ENCODE measurements at regions not wholly inside any gene's neighbourhood (a gene's known extent, or its start where the extent isn't known, plus 50 kb on each side); places are given as distances from the start of the nearest gene placed in this dataset.

DNA sequence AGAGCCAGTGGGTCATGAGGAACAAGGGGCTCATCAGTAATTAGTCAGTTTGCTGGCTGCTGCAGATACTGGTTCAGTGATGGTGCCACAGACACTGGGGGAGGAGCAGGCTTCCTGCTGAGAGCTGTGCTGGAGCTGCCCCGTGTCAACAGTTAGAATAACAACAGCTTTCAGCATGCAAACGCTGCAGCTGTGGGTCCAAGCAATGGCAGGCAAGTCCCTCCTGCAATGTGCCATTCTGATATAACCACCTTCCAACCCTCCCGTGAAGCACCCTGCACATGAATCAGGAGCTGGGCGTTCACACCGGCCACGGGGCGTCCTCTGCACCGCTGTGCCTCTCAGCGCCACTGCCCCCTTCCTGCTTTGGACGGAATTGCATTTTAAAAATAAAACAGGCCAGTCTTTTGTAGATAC lies 258.4 kb upstream of the SFSWAP start:
- DNase-seq (ENCODE audit: insufficient read length): no peak
- FAIRE-seq: peak; percentile 58
- TF ChIP-seq POLR2AphosphoS5 (IDR thresholded peaks at IDR 0.05; ENCODE audit: low read depth, low read length): no peak
- TF ChIP-seq POLR2A (IDR thresholded peaks at IDR 0.05; ENCODE audit: low read depth, low read length): no peak
- TF ChIP-seq TAF1 (IDR thresholded peaks at IDR 0.05; ENCODE audit: borderline replicate concordance, low read depth, low read length): no peak

DNA sequence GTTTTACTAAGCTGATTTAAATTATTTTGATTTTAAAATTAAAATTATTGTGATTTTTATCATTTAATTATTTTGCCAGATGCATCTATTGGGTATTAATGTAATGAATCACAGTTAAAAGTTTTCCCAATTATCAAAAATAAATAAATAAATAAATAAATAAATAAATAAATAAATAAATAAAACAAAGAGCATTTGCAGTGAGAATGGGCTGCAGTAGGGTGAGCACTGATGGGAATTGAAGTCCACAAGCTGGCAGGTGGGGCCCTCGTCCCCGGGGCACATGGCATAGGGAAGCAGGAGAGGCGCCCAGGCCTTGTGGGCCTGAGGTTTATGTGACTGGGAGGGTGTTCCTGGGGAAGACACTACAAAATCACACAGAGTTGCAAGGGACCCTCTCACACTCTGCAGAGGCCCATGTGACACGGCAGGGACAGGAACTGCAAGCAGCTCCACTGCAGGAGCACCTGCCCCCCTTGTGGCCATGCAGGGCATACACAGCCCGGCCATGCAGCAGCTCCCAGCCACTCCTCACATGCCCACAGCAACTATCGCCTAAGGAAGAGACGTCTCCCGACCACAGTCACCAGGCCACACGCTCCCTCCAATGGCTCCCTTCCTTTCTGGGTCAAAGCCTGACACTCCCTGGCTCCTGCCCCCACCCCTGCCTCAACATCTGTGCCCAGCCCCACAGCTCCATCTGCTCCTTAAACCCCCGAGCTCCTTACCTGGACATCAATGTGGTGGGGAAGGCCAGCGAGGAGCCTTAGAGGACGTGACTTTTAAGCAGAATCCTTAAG lies 256.3 kb upstream of the SFSWAP start:
- DNase-seq (ENCODE audit: insufficient read length) (peak; percentile 57), FAIRE-seq (peak; percentile 92)
- TF ChIP-seq TAF1 (IDR thresholded peaks at IDR 0.05; ENCODE audit: borderline replicate concordance, low read depth, low read length): no peak

DNA sequence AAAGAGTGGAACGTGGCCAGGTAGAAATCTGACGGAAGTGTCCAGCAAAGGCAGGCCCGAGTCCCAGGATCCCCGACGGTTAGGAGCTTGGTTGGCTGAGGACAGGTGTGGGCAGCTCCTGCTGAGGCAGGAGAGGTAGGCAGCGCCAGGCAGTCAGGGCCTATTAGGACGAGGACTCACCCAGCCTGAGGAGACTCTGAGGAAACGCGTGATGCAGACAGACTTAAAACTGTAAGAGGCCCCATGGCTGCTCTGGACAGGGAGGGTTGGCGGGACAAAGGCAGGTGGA lies 255.7 kb upstream of the SFSWAP start:
- no peak for FAIRE-seq
- DNase-seq (ENCODE audit: insufficient read length): no peak
- TF ChIP-seq TAF1 (IDR thresholded peaks at IDR 0.05; ENCODE audit: borderline replicate concordance, low read depth, low read length): no peak
- TF ChIP-seq POLR2A (IDR thresholded peaks at IDR 0.05; ENCODE audit: low read depth, low read length): no peak
- no peak for TF ChIP-seq POLR2AphosphoS5 (IDR thresholded peaks at IDR 0.05; ENCODE audit: low read depth, low read length)

DNA sequence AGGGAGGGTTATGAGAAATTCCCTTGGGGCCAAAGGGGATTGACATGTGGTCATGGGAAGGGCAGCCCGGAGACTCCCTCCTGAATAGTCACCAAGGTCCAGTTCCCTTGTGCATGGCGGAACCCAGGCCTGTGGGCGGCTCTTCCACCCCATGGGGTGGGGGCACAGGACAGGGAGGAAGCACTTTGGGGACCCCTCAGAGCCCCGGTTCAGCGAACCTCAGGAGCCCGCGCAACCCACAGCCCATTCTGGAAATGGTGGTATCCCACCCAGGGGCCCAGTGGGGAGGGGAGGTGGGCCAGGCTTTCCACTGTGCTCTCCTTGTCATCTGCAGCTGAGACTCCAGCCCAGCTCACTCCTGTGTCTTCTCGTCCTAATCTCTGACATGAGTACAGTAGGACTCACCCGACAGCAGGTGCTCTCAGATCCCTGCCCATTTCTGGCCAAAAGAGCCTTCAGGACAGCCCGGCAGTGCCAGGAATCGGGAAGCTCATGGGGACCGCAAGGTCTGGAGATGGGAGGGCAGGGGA lies 255.2 kb upstream of the SFSWAP start:
- FAIRE-seq: no peak
- TF ChIP-seq POLR2A (IDR thresholded peaks at IDR 0.05; ENCODE audit: low read depth, low read length) (no peak), TAF1 (IDR thresholded peaks at IDR 0.05; ENCODE audit: borderline replicate concordance, low read depth, low read length) (no peak), POLR2AphosphoS5 (IDR thresholded peaks at IDR 0.05; ENCODE audit: low read depth, low read length) (no peak)
- no peak for DNase-seq (ENCODE audit: insufficient read length)

DNA sequence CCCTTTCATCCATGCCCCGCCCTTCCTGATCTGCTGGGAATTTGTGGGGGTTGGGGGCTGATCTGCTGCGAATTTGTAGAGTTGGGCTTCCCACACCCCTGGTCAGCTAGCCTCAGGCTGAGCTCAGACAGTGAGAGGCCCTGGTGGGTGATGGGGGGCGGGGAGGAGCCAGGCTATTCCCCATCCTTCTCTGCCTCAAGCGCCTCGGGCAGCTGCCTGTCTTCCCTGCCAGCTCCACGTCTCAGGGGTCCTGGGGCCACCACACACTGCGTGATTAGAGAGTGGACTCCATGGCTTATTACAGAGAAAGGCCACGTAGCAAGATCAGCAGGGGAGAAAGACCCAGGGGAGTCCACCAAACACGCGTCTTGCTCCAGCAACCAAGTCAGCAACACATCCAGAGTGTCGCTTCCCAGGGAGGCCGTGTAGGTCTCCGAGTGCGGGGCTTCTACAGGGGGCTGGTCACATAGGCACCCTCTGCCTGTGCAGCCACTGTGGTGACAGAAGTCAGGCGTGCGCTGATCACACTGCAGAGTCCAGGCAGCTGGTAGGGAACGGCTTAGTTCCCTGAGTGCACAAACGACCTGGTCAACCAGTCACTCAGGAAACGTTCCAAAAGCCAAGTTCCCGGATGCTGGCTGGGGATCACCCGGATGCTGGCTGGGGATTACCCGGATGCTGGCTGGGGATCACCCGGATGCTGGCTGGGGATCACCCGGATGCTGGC lies 254.4 kb upstream of the SFSWAP start:
- DNase-seq (ENCODE audit: insufficient read length): no peak
- FAIRE-seq: no peak

DNA sequence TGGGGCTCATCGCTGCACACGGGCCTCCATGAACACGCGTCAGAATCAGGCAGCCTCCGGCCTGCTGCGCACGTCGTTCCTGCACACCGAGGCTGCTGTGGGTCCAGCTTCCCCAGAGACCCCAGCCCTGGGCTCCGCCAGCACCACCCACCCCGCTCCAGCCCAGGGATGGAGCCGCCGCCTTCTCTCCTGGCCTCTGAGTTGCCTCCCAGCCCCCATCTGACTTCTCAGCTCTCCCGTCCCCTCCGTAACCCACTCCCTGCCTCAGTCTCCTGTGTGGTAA lies 253.9 kb upstream of the SFSWAP start:
- TF ChIP-seq TAF1 (IDR thresholded peaks at IDR 0.05; ENCODE audit: borderline replicate concordance, low read depth, low read length) (no peak), POLR2AphosphoS5 (IDR thresholded peaks at IDR 0.05; ENCODE audit: low read depth, low read length) (no peak)
- FAIRE-seq (no peak), DNase-seq (ENCODE audit: insufficient read length) (no peak)

More for the DNA sequence above, 254.4 kb upstream of the SFSWAP start:
- TF ChIP-seq POLR2AphosphoS5 (IDR thresholded peaks at IDR 0.05; ENCODE audit: low read depth, low read length): no peak
- TF ChIP-seq POLR2A (IDR thresholded peaks at IDR 0.05; ENCODE audit: low read depth, low read length): no peak
- no peak for TF ChIP-seq TAF1 (IDR thresholded peaks at IDR 0.05; ENCODE audit: borderline replicate concordance, low read depth, low read length)

DNA sequence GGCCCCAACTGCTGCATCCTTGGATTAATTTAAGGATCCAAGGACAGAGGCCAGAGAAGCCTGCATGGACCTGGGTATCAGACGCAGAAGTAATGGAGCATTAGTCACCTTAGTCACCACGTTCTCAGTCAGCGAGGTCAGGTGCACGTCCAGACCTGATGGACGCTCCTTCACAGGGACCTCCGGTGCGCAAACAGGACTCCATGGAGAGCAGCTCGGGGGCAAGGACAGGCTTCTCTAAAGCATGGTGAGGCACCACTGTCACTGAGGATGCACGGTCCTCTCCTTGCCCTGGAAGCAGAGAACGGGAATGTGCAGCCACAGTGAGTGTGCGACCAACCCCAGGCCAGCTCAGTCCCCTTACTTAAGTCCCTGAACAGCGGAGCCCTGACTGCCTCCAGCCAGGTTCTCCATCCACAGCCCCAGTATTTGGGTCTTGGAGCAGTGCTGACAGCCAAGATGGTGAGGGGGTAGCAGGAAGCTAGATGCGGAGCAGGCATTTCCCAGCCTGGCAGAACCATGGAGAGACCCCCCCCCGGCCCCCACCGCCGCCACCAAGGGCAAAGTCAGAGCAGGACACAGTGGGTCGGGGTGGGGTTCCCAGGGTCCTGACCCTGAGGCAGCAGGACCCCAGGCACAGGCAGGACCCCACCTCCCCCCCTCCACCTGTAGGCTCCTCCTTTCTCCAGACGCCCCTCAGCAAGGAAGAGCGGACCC lies 253.4 kb upstream of the SFSWAP start:
- DNase-seq (ENCODE audit: insufficient read length) (no peak), FAIRE-seq (no peak)

DNA sequence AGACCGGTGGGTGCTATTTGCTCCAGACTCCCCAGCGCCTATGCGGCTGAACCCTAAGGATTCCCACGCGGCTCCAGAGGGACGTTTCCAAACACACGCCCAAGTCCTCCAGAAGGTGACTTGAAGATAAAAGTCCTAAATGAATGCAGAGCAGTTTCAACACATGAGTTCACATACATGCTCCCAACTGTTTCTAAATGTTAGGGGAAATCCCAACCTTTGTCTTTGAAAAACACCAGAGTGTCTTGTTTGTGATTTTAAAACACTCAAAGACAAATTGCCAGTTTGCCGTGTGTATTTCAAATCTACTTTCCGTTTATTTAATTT lies 252.9 kb upstream of the SFSWAP start:
- FAIRE-seq (no peak), DNase-seq (ENCODE audit: insufficient read length) (no peak)
- TF ChIP-seq TAF1 (IDR thresholded peaks at IDR 0.05; ENCODE audit: borderline replicate concordance, low read depth, low read length) (no peak), POLR2A (IDR thresholded peaks at IDR 0.05; ENCODE audit: low read depth, low read length) (no peak), POLR2AphosphoS5 (IDR thresholded peaks at IDR 0.05; ENCODE audit: low read depth, low read length) (no peak)

More for the DNA sequence above, 253.4 kb upstream of the SFSWAP start:
- TF ChIP-seq POLR2A (IDR thresholded peaks at IDR 0.05; ENCODE audit: low read depth, low read length) (no peak), TAF1 (IDR thresholded peaks at IDR 0.05; ENCODE audit: borderline replicate concordance, low read depth, low read length) (no peak), POLR2AphosphoS5 (IDR thresholded peaks at IDR 0.05; ENCODE audit: low read depth, low read length) (no peak)

DNA sequence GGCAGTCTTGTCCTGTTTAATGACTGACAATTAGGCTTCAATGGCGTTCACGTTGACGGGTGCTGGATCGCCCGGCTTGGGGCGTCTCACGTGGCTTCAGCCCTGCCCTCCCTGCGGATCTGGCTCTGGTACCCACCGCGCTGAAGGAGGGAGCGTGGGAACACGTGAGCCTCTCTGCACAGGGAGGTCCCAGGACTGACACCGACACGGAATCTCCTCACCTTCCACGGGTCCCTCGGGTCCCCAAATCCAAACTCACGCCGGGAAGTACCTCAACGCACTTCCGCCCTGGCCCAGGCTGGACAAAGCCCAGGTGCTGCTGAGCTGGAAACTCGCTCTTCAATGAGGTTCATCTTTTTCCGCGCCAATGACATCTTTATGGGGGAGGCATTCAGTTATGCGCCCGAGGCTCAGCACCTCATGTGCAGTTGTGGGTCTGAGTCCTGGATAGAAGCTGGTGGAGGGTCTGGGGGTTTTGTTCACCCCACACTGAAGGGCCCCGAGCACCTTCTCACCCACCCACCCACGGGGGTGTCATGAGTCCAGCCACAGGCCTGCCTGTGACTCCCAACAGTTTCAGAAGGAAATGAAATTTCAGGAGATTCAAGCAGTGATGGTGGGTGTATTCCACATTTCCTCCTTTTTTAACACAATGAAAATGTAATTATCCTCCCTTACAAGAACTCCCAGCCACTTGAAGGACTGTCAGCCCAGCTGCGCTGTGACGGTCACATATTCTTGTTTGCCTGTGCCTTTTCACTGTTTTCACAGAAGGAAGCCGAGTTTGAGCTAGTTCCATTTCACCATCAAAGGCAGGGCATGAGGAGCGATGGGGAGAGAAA lies 251.7 kb upstream of the SFSWAP start:
- TF ChIP-seq POLR2AphosphoS5 (IDR thresholded peaks at IDR 0.05; ENCODE audit: low read depth, low read length) (no peak), TAF1 (IDR thresholded peaks at IDR 0.05; ENCODE audit: borderline replicate concordance, low read depth, low read length) (no peak), POLR2A (IDR thresholded peaks at IDR 0.05; ENCODE audit: low read depth, low read length) (no peak)
- FAIRE-seq: no peak
- no peak for DNase-seq (ENCODE audit: insufficient read length)

DNA sequence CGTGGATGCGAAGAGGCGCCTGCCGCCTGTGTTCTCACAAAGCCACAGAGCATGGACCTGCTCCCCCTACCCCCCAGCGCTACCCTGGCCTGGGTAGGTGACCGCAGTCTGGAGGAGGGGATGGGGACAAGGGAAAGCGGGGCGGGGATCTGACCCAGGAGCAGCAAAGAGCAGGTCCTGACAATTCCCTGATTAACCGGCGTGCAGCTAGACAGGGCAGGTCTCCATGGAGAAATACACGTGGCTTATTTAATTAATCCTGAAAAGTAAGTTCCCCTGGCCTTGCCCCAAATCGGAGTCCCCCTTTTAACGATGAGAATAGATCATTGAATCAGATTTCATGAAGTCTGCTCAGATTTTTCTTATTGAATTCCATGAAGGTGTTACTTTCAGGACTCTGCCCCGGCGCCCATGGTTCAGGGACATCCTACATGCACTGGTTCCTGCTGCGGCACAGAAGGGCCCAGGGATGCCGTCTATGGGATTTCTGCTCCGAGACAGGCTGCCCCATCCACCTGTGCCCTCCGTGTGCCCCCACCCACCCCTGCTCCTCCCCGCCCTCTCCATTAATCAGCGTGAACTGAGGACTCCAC lies 251.0 kb upstream of the SFSWAP start:
- FAIRE-seq (no peak), DNase-seq (ENCODE audit: insufficient read length) (no peak)
- TF ChIP-seq POLR2AphosphoS5 (IDR thresholded peaks at IDR 0.05; ENCODE audit: low read depth, low read length) (no peak), TAF1 (IDR thresholded peaks at IDR 0.05; ENCODE audit: borderline replicate concordance, low read depth, low read length) (no peak), POLR2A (IDR thresholded peaks at IDR 0.05; ENCODE audit: low read depth, low read length) (no peak)

DNA sequence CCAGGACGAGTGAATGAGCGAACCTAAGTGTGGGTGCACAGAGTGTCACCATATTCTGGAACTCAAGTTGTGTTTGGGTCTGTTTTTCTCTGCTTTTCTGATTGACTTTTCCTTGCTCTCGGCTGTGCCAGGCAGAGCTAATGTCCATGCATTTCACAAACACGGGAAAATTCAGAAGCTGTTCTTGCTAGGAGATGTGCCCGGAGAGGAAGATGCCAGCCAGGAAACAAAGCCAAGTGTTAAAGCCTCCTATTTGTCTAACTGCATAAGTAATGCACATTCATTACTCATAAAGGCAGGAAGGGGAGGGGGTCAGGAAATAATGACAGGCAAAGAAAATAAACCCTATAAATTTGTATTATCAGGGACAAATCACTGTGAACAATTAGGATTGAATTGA lies 250.4 kb upstream of the SFSWAP start:
- no peak for TF ChIP-seq TAF1 (IDR thresholded peaks at IDR 0.05; ENCODE audit: borderline replicate concordance, low read depth, low read length)
- FAIRE-seq (no peak), DNase-seq (ENCODE audit: insufficient read length) (no peak)

All from GM12892 (cell line).